Retinal pigment epithelial cell (primary cell): ENCODE measurements at regions not wholly inside any gene's neighbourhood (a gene's known extent, or its start where the extent isn't known, plus 50 kb on each side); places are given as distances from the start of the nearest gene placed in this dataset.
A peak's percentile ranks its signal among the peaks of the same experiment; 100 is the strongest.
"Not testable (repeated sequence)": the region's sequence is repeated elsewhere in the genome, so short reads cannot be mapped to it uniquely, and the experiment has no call there.

Source experiments
- DNase-seq: peaks from one replicate; pipeline ENCODE4 v3.0.0-alpha.2; 2010; ENCODE audit warnings: low read depth
- H3K4me3 ChIP-seq: 2 replicates; pipeline ENCODE4 v1.5.1; 2011; ENCODE audit warnings: mild to moderate bottlenecking, low read length, control low read depth, moderate library complexity
- TF ChIP-seq, protein P1 (sequence below): conservative IDR thresholded peaks from 2 replicates; pipeline ENCODE4 v1.5.1; 2011; ENCODE audit warnings: low read depth, low read length, control low read depth, inconsistent platforms

DNA sequence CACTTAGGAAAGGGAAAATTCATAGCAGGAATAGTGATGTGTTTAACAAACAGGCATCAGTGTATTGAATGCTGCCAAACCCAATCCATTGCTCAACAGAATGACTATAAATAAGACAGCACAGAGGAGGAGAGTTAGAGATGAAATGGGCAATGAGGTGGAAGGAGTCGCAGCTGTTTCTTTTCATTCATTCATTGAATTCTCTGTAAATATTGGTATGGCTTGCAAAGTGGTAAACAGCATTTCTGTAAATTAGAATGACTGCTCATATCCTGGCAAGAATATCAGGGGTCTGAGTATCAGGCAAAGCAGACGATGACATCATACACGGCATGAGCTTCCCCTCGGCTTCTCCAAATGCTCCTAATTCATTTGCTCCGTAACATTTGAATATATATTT is 703.6 kb upstream of the SLC35B3 start:
- DNase-seq, result no peak
- no peak overlapping the region for H3K4me3 ChIP-seq
- TF ChIP-seq, protein P1, sequence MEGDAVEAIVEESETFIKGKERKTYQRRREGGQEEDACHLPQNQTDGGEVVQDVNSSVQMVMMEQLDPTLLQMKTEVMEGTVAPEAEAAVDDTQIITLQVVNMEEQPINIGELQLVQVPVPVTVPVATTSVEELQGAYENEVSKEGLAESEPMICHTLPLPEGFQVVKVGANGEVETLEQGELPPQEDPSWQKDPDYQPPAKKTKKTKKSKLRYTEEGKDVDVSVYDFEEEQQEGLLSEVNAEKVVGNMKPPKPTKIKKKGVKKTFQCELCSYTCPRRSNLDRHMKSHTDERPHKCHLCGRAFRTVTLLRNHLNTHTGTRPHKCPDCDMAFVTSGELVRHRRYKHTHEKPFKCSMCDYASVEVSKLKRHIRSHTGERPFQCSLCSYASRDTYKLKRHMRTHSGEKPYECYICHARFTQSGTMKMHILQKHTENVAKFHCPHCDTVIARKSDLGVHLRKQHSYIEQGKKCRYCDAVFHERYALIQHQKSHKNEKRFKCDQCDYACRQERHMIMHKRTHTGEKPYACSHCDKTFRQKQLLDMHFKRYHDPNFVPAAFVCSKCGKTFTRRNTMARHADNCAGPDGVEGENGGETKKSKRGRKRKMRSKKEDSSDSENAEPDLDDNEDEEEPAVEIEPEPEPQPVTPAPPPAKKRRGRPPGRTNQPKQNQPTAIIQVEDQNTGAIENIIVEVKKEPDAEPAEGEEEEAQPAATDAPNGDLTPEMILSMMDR, result no peak

DNA sequence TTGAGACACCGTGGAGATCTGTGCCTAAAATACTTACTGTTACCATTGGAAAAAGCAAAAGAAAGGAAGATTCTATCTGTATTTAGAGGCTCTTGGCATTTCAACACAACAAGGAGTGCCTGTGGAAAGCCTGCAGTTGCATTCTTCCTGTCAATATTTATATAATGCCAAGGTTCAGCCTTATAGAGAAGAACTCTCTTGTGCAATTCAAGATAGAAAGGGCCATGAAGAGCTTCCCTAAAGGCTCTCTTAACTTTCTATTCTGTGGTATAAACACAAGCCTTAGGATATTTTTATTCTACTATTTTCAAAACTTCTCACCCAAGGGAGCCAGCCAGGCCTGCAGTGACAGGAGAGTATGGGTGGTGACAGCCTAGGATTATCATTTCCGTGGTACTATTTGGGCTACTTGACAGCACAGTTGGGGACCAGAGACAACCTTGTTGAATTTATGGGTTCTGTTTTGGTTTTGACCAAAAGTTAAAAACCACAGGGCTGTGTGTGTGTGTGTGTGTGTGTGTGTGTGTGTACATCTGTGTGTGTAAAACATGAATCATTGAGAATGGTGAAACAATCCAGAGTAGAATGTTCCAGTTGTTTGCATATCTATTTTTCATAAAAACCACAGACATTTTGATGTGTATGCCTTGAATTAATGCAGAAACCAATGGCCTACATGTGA is 700.9 kb upstream of the SLC35B3 start:
- no peak for DNase-seq
- TF ChIP-seq, protein P1, result no peak
- H3K4me3 ChIP-seq, result no peak overlapping the region

DNA sequence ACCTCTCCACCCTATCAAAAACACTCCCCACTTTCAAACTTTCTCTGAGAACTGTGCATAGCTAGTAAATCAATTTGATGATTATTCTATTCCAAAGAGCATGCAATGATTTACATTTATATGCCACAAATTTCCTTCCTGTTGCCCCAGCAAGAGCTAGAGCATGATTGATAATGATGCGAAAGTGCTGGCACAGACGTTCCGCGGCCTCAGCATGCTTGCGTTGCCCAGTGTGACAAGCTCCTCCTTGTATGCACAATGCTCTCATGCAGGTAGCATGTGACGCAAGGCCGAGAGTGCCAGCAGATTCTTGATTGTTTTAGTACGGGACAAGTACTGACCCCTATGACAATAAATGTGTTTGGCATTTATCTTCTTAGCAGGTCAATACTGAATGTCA is 696.3 kb upstream of the SLC35B3 start:
- TF ChIP-seq, protein P1, result no peak
- H3K4me3 ChIP-seq, result no peak overlapping the region
- DNase-seq, result no peak

DNA sequence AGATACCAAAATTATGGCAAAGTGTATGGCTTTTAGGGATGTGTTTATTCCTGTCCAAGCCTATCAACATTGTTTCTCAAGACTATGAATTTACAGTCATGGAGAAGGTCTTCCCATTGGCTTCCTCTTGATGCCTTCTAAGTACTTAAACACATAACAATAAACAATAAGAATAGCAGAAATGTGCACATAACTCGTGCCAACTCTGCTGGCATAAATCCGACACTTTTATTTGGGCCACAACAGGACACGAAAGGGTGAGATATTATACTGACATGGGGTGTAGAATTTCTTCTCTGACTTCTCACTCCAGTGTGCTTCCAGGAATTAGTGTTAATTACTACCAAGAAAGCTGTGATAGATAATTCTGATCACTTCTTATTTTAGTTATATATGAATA is 695.9 kb upstream of the SLC35B3 start:
- no peak for DNase-seq
- H3K4me3 ChIP-seq, result no peak overlapping the region
- TF ChIP-seq, protein P1, result no peak

DNA sequence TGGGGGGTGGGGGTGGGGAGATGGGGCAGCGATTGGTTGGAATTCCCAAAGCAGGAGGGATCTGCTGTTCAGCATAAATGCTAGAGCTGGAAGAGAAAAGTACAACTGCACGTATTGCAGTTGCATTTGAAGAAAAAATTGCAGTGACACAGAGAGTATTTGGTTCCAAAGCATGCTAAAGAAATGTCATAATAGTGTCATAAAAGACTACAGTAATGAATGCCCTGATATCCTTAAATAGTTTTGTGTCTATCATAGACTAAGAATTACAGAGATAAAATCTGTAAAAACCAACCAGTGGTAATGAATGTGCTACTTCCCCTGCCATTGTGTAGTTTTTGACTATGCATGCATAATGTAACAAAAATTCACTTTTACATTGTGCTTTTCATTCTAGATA is 693.6 kb upstream of the SLC35B3 start:
- no peak overlapping the region for H3K4me3 ChIP-seq
- DNase-seq, result no peak
- TF ChIP-seq, protein P1, result no peak

DNA sequence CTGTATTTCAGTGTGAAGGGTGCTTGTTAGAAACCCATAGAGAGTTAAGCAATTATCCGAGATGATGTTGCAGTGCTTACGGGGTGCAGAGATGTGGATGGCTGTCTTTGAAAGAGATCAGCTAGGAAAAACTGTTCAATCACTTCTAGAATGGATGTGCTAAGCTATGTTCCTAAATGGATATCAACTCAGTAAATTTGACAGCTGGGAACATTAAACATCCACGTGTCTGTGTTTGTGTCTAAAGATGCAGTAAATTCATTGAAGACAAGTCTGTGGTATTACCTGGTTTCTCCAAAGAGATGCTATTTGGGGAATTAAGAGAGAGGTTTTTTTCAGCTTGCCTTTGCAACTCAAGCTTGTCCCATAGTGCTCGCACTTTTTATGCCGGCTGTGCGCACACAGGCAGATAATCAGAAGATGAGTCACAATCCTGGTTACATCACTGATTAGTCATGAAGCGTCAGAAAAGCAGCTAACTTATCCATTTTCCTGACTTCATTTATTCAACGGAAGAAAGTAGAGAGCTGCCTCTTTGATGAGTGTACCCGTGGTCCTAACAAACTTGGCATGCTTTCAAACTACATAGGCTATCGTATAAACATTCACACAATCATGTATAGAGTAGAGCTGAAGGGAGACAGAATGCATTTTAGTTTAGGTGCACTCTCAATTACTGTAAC is 691.7 kb upstream of the SLC35B3 start:
- peak; percentile 82 for DNase-seq

DNA sequence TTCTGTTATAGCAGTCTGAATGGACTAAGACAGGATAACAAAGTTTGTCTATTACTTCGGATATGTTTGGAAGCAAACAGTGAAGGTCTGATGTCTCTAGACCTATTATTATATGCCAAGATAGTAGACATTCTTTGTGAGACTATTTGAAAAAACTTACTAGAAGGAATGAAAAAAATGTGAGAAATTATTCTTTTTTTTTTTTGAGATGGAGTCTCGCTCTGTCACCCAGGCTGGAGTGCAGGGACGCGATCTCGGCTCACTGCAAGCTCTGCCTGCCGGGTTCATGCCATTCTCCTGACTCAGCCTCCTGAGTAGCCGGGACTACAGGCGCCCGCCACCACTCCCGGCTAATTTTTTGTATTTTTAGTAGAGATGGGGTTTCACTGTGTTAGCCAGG is 690.7 kb upstream of the SLC35B3 start:
- not testable (repeated sequence) for DNase-seq, H3K4me3 ChIP-seq

More for the DNA sequence above, 691.7 kb upstream of the SLC35B3 start:
- TF ChIP-seq, protein P1, result no peak
- no peak overlapping the region for H3K4me3 ChIP-seq
